Activated CD4-positive, CD25-positive, alpha-beta regulatory T cell treated with anti-CD3 and anti-CD28 coated beads, Interleukin-2, amount 50 U/mL, for 24 hours (primary cell): ENCODE measurements at regions not wholly inside any gene's neighbourhood (a gene's known extent, or its start where the extent isn't known, plus 50 kb on each side); places are given as distances from the start of the nearest gene placed in this dataset.
A peak's percentile ranks its signal among the peaks of the same experiment; 100 is the strongest.
"Not testable (repeated sequence)": the region's sequence is repeated elsewhere in the genome, so short reads cannot be mapped to it uniquely, and the experiment has no call there.

ENCODE experiments used
- ATAC-seq, 2 donors: fragments of 150-1000 bp; cut with Tn5 transposase; one replicate each; pipeline ENCODE4 v1.10.0; 2021; ENCODE audit warnings: mild to moderate bottlenecking in 1 of 2, moderate library complexity in 1 of 2

DNA sequence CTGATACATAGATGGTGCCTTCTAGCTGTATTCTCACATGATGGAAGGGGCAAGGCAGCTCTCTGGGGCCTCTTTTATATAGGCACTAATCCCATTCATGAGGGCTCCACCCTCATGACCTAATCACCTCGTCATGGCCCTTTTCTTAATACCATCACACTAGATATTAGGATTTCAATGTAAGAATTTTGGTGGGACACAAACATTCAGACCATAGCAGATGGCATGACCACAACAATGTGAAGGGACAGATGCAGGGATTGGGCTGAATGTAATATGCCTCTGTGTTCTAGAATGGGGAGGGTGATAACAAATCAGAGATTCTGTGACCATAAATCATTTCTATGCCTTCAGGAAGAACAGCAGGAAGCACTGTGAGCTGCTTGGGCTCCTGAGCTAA lies 145.8 kb downstream of the LCA5 start:
- no peak for ATAC-seq

DNA sequence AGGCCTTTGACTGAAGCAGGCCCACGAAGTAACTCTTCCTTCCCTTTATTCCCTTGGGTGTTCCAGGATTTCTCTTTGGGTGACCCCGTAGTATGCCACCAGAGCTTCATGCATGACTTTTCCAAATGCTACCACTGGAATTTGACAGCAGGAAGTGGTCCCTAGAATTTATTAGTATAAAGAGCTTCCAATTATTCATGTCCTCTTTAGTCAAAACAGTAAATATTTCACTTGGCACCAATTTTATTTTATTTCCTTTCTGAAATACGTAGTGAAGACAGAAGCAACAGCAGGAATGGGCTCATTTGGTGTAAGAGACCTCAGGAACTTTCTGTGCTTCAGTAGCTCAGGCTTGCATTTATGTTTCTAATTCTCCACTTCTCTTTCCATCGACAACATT lies 151.3 kb downstream of the LCA5 start:
- ATAC-seq, result no peak

DNA sequence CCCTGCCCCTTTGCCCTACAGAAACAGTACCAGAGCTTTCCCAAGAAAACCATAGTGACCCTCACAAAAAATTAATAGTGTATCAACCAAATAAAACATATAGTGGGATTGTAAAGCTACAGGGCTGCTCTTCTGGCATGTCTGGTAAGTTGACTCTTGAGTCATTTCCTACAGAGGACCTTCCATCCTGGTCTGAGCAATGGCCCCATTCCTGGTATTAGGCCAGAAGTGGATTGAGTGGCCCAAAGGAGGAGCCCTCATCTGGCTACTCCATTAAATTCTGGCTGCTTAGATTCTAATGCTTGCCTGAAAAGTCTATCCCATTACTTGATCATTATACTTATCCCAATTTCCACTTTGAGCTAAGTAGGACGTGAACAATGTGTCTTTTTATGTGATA lies 150.9 kb upstream of the HMGN3 start:
- no peak for ATAC-seq

DNA sequence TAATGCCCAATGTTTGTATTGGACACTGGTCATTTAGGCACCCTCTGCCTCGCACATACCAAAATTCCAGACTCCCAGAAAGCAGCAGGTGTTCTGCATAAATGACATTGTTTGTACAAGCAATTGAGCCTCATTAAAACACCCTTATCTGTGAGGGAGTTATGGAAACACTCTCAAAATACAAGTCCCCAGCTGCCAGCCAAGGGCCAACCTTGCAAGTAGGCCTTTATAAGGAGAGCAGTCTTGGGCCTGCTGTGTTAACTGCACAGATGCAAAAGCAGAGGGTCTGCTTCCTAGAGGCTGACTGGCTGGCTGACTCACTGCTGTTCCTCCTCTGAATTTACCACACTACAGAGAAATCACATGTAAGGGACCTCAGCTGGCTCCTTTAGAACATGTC lies 150.4 kb upstream of the HMGN3 start:
- ATAC-seq, result no peak

DNA sequence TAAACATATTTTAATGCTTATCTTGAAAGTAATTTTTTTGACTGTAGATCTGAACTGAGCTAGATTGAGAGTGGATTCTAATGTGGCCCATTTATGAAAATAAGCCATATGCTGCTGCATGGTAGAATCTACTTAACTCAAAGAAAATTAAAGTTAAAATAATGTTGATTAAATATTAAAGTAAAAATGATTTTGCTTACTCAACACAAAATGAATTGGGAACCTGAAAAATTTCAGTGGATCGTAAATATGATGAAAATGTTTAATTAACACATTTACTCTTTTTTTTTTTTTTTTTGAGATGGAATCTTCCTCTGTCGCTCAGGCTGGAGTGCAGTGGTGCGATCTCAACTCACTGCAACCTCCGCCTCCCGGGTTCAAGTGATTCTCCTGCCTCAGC lies 144.5 kb upstream of the HMGN3 start:
- ATAC-seq, result no peak

DNA sequence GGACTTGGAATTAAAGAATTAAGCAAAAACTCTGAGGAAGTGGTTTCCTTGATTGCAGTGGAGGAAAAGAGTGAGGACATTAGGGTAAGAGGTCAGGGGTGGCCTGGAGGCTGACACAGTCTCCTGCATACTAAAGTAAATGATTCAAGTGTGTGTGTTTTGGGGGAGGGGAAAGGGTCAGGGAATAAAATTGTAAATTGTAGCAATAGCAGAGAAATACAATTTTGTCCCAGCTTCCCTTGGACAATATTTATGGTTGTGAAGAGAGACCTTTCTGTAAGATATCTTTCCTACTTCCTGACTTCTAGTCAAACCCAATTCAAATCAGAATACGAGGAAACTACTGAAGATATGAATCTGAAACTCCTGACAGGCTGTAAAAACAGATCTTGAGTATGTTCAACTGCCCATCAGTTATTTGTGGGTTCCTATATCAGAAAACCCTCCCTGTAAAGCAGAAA lies 143.4 kb upstream of the HMGN3 start:
- no peak for ATAC-seq

DNA sequence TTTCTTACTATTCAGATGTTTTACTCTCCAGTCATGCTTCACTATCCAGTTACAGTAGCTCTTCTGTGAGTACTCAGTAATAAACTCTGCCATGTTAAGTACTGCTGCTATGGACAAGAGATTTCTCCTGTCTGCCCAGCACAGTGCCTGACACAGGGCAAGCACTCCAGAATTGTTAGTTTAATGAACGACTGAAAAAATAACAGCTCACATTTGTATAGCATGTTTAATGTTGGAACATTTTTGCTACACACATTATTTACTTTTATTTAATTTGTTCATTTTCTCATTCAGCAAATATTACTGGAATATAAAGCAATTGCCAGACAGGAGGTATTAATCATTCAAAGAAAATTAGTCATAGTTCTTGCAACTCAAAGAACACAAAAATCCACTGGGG lies 142.6 kb upstream of the HMGN3 start:
- ATAC-seq, result no peak

DNA sequence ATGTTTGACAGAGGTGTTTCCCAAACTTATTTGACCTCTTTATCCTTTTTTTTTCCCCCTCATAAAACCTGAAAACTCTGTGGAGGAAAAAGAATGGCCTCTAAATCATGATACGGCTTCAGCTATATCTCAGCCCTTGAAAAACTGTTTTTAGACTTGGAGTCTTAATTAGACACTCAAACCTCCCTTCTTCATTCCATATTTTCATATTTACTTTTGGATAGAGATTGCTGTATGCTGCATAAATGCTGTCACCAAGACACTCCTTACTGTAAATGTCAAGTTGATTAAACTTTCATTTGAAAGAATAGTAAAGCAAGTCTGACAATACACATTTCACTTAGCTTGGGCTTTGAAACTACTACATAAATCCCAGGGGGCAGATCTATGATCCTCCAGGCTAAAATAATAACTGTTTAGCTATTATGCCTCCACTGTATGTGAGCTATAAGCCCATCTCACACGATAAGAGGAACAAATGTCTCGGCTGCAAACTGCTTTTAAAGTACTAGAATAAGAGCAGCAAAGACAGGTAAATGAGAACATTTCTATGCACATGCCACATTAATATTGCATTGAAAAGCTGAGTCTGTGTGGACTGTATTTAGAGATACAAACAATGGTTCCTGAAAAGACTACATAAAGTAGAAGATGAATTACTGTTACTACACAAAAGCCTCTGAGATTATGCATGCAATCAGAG lies 141.3 kb upstream of the HMGN3 start:
- ATAC-seq, result no peak

DNA sequence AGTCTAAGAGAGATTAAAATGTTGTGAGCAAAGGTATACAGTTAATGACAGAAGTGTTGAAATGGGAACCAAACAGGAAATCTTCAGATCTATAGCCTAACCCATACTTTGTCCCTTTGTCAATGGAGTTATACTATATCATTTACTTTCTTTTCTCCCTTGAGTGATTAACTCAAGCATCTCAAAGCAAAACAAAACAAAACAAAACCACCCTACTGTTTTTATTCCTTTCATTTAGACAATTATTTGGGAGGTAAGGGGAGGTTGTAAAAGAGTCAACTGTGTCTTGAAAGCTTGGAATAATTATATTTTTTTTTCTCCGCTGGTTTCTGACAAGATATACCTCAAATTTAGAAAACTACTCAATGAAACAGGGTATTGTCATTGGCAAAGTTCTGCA lies 139.8 kb upstream of the HMGN3 start:
- ATAC-seq, result no peak

DNA sequence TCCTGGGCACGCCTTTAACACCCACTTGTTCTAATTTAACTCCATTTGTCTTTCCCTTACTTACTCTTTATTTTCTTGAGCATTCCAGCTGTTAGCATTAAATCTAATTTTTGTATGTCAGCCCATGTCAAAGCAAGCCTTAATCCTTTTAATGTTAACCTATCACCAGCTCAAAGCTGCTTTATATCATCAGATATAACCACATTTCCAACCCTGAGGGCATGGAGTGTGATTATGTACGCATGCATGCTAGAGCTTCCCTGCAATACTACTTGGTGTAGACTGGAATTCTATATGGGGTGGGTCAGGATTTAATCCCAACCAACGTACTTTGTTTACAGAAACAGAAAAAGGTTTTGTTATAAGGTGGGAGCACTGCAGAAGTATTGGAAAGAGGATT lies 139.4 kb upstream of the HMGN3 start:
- ATAC-seq, result no peak

DNA sequence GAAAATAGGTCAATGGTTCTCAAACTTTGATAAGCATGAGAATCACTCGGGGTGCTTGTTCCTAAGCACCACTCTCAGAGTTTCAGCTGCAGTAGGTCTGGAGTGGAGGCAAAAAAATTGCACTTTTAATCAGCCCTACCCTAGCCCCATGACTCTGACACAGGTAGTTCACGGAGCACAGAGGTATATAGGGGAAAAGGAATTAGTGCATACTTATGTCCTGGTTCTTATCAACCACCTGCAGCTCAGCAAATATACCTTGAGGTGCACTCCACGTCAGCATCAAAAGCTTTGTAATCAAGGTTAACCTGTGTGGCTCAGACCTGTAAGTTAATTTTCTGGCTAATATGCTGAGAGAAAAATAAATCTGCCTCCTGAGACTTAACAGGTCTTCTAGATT lies 138.8 kb upstream of the HMGN3 start:
- ATAC-seq, result no peak

DNA sequence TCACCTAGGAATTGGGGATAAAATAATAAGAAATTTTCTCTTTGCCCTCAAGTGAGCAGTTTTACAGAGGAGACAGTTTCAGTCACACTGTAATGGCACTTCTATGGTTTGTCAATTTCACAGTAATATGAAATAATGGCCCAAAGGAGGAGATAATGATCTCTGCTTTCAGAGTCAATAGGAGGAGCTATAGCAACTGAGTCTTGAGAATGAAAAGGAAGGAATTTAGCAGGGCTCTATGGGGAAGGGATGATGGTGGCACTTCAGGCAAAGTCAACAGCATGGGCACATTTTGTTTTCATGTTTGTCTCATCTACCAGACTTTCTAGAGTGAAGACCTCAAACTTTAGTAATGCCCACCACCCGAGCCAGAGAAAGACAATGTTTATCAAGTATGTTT lies 138.3 kb upstream of the HMGN3 start:
- no peak for ATAC-seq

DNA sequence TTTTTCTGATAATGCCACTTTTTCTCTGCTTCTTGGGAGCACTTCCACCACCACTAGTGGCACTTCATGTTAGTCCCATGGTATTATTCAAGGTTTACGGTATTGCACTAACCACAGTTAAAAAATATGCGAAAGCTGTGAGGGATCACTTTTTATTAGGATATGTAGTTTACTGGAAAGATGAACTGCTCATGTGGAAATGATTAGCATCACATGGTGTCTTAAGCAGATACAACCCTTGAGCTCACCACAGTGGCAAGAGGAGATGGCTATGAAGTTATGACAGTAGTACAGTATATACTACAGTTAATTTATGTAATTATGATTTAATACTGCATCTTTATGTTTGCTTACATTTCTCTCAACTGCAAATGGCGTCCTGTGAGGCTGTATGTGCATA lies 134.5 kb upstream of the HMGN3 start:
- no peak for ATAC-seq

DNA sequence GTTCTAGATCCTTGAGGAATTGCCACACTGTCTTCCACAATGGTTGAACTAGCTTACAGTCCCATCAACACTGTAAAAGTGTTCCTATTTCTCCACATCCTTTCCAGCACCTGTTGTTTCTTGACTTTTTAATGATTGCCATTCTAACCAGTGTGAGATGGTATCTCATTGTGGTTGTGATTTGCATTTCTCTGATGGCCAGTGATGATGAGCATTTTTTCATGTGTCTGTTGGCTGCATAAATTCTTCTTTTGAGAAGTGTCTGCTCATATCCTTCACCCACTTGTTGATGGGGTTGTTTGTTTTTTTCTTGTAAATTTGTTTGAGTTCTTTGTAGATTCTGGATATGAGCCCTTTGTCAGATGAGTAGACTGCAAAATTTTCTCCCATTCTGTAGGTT lies 129.0 kb upstream of the HMGN3 start:
- ATAC-seq, result not testable (repeated sequence)

DNA sequence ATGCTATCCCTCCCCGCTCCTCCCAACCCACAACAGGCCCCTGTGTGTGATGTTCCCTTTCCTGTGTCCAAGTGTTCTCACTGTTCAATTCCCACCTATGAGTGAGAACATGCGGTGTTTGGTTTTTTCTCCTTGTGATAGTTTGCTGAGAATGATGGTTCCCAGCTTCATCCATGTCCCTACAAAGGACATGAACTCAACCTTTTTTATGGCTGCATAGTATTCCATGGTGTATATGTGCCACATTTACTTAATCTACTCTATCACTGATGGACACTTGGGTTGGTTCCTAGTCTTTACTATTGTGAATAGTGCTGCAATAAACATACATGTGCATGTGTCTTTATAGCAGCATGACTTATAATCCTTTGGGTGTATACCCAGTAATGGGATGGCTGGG lies 126.6 kb upstream of the HMGN3 start:
- ATAC-seq, result not testable (repeated sequence)

DNA sequence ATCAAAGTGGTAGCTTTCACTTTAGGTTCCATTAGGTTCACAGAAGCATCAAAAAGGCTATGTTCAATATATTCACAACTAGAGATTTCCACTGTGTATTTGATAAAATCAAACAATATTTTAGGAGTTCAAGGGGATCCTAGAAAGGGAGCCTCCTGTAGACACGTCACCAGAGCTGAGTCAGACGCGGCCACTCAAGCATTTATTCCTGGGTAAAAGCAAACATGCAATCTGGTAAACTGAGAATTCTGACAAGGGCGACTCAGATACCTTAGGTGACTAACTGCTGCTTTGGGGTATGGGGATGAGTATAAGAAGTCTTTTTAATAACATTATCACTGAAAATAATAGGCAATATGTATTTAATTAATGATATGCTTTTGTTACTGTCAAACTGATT lies 118.7 kb upstream of the HMGN3 start:
- ATAC-seq, result no peak

DNA sequence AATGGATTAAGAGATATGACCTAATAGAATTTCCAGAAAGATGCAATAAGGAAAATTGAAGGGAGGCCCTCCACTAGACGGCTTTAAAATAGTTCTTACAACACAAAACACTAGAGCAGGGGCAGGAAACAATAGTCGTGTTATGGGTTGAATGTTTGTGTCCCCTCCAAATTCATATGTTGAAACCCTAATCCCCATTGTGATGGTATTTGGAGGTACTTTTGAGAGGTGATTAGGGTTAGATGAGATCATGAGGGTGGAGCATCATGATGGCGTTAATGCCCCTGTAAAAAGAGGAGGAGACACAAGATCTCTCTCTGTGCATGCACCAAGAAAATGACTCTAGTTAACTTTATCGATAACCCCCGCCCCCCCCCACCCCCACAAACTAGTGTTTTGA lies 104.0 kb upstream of the HMGN3 start:
- no peak for ATAC-seq

DNA sequence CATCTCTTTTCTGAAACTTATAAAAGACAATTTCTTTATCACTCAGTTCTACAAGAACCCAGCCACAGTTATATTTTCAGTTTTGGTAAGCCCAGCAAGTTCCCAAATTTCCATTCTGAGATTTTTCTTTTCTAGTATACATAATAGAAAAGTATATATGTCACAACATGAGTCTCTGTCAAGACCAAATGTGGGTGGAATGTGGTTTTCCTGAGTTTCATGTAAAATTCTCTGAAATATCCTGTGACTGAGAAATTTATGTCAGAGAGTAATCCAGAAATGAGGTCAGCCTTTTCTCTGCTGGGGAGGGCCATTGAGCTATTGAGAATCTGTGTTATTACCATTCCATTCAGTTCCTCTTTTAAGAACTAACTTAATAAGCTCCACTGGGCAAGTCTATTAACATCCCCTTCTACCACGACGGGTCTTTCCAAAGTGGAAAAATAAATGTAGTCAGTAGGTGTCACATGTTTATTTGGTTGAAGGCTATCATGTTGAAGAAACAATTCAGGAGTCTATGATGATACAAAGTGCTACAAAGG lies 100.7 kb upstream of the HMGN3 start:
- peak in 1 of 2 donors; percentile 38 for ATAC-seq

DNA sequence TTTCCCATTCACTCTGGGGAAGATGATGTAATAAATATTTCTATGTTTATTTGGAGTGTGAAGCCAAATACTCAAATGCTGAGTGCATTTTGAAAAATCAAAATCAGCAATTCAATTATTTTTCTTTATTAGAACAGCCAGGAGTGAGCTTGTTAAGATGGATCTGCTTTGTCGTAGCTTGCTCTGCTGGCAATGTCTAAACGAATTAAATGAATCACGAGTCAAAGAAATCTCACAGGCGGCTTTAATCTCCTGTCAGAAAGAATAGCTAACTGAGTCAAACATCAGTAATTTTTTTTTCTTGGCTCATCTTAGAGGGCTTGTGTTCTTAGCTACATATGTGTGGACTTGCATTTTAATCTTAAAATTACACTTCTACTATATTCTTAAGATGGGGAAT lies 100.2 kb upstream of the HMGN3 start:
- ATAC-seq, result no peak

DNA sequence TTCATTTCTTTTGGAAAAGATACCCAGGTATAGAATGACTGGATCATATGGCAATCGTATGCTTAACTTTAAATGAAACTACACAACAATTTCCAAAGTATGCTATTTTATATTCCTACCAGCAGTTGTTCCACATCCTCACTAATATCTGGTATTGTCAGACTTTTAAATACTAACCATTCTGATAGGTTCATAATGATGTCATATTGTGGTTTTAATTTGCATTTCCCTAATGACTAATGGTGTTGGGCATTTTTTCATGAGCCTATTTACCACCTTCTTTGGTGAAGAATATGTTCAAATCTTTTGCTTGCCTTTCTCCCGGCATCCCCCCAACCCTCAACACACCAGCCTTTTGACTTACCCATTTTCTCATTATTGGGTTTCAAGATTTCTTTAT lies 96.2 kb upstream of the HMGN3 start:
- ATAC-seq, result no peak

DNA sequence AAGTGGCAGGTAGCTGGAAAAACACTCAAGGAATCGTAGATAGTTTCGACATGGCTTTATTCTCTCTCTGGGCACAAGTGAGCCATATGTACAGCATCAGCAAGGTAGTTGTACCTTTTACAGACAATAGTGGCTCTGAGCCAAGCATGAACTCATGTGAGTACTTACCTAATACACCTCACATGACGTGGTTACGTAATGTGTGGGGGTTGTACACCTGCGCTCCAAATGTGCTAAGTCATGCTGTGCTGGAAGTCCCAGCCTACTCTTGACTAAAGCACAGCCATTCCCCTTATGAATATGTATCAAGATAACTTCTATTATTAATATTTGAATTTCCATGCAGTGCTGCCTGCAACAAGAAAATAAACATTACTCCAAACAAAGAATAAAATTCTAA lies 78.8 kb upstream of the HMGN3 start:
- no peak for ATAC-seq

DNA sequence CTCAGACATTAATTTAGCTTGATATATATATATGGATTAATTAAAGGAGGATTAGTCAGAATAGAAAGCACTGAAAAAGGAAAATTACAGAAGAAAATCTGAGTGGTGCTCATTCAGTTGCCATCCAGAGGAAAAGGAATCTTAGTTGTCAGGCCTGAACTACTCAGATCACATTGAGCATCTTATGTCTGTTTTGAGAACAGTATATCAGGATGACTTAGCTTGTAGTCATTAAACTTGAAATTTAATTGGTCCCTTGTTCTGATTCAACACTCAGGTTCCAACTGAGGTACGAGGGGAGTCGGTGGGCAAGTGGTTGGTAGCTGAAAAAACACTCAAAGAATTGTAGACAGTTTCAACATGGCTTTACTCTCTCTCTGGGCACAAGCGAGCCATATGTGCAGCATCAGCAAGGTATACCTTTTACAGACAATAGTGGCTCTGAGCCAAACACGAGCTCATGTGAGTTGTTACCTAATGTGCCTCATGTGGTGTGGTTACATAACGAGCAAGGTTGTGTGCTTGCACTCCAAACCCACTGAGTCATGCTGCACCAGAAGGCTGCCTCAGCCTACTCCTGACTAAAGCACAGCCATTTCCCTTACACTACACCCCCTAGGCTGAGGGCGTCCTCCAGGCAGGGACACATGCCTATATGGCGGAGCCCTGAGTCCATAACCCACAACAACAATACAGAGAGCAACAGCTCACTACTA lies 73.0 kb upstream of the HMGN3 start:
- no peak for ATAC-seq

DNA sequence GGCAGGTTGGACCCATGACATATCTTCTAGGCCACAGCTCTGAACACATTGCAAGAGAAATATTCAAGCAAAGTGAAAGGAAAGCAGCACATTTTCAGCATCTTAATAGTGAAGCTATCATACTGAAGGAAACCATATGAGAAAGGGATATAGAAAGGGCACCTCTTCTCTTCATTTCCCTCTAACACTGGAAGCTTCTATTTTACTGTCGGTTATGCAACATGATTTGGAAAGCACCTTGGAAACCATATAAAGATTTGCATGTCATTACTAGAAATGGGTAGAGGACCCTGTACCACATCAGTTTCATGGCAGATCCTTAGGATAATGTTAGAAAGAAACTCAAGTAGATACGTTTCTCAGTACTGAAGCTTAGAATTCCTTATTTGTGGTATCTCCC lies 70.5 kb upstream of the HMGN3 start:
- no peak for ATAC-seq

DNA sequence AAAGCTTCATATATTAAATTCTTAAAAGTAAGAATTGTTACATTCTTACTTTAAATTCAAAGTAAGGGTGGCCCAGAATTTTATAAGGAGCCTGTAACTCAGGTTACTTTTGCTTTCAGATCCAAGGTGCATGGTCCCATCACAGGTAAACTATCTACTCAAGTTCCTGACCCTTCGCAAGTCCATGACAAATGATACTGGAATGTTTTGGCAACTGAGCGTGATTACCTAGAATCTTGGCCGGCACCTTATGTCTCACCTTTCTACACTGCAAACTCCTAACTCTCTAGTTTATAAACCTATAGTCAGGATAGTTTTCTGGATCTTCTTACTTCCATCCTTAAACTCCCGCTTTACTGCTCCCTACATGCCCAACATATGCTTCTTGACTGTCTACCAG lies 67.9 kb upstream of the HMGN3 start:
- no peak for ATAC-seq

DNA sequence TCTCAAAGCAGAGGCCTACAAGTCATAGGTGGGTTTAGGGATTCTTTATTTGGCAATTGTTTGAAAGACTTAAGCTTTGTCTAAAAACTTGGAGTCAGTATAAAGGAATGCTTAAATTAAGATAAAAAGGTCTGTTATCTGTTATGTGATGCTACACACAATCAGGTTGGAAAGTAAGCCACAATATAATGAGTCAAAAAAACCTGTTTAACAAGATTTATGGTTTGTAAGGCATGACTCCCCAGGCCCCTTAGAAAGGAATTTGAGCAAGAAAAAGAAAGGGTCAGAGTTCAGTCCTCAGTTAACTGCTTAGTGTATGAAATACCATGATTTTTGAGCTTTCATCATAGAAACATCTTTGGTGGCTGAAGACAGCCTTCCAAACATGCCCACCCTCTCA lies 66.8 kb upstream of the HMGN3 start:
- ATAC-seq, result no peak
